ENCODE measurements at regions not wholly inside any gene's neighbourhood (a gene's known extent, or its start where the extent isn't known, plus 50 kb on each side); places are given as distances from the start of the nearest gene placed in this dataset.

DNA sequence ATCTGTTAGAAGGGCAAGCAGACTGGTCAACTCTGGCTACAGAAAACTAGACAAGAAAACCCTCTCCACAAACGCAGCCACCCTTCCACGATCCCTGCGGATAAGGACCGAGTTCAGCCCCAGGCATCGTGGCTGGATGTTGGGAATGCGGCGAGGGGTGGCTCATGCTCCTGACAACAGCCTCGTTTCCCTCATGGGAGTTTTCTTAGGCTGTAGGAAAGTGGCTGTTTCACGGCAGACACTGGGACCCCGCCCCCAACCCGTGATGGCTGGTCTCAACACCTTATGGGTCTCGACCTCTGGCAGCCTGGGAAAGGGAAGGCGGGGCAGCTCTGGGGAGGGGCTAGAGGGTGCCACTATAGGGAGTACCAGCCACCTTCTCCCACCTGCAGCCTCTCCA, 123.3 kb downstream of the RFLNA start:
- no peak overlapping the region for H3K4me3 Mint-ChIP-seq (ENCODE audit: low read depth, unreplicated experiment)
- no peaks in the 10 kb centered on the region for H3K9me3 Mint-ChIP-seq (ENCODE audit: low read depth, unreplicated experiment)
- no peaks in the 10 kb centered on the region for H3K27me3 Mint-ChIP-seq (ENCODE audit: unreplicated experiment)
- peaks cover 66% of the 10 kb centered on the region for H3K36me3 Mint-ChIP-seq (ENCODE audit: insufficient read depth, unreplicated experiment)
- CTCF ChIA-PET: interaction anchor here (0.6 kb wide), 1 partner anchor 9 kb away, joined by 3 read pairs; no protein-coding TSS in a partner anchor
- TF ChIP-seq, protein P1, sequence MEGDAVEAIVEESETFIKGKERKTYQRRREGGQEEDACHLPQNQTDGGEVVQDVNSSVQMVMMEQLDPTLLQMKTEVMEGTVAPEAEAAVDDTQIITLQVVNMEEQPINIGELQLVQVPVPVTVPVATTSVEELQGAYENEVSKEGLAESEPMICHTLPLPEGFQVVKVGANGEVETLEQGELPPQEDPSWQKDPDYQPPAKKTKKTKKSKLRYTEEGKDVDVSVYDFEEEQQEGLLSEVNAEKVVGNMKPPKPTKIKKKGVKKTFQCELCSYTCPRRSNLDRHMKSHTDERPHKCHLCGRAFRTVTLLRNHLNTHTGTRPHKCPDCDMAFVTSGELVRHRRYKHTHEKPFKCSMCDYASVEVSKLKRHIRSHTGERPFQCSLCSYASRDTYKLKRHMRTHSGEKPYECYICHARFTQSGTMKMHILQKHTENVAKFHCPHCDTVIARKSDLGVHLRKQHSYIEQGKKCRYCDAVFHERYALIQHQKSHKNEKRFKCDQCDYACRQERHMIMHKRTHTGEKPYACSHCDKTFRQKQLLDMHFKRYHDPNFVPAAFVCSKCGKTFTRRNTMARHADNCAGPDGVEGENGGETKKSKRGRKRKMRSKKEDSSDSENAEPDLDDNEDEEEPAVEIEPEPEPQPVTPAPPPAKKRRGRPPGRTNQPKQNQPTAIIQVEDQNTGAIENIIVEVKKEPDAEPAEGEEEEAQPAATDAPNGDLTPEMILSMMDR (IDR thresholded peaks at IDR 0.05; ENCODE audit: unreplicated experiment): no peak
- intact Hi-C loops (cut with micrococcal nuclease; ENCODE audit: unreplicated experiment): no loop called here
- DNase-seq: no peak
- BruUV-seq (replicated peaks): no TSS peak
- peaks cover 12% of the 10 kb centered on the region for H3K4me1 Mint-ChIP-seq (ENCODE audit: low read depth, unreplicated experiment)
- no peak overlapping the region for H3K27ac Mint-ChIP-seq (ENCODE audit: unreplicated experiment)

DNA sequence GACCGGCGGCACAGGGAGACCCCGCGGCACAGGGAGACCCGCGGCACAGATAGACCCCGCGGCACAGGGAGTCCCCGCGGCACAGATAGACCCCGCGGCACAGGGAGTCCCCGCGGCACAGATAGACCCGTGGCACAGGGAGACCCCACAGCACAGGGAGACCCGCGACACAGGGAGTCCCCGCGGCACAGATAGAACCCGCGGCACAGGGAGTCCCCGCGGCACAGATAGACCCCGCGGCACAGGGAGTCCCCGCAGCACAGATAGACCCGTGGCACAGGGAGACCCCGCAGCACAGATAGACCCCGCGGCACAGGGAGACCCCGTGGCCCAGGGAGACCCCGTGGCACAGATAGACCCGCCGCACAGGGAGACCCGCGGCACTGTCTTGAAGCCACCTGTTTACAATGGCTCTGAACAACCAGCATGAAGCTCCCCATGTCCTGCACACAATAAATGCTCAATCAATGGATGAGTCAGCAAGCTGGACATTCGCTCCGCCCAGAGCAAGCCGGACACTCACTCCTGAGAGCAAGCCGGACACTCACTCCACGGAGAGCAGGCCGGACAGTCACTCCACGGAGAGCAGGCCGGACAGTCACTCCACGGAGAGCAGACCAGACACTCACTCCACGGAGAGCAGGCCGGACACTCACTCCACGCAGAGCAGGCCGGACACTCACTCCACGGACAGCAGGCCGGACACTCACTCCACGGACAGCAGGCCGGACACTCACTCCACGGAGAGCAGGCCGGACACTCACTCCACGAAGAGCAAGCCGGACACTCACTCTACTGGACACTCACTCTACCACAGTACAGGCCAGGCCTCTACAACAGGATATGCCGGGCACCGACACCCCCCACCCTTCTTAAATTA, 121.9 kb downstream of the RFLNA start:
- no peak overlapping the region for H3K4me3 Mint-ChIP-seq (ENCODE audit: low read depth, unreplicated experiment)
- H3K27me3 Mint-ChIP-seq (ENCODE audit: unreplicated experiment): no peaks in the 10 kb centered on the region
- H3K36me3 Mint-ChIP-seq (ENCODE audit: insufficient read depth, unreplicated experiment): peaks cover 60% of the 10 kb centered on the region
- no peak overlapping the region for H3K27ac Mint-ChIP-seq (ENCODE audit: unreplicated experiment)
- no peaks in the 10 kb centered on the region for H3K4me1 Mint-ChIP-seq (ENCODE audit: low read depth, unreplicated experiment)
- intact Hi-C loops (cut with micrococcal nuclease; ENCODE audit: unreplicated experiment): no loop called here
- CTCF ChIA-PET: no interaction called here
- no TSS peak for BruUV-seq (replicated peaks)
- DNase-seq: no peak
- TF ChIP-seq, protein P1 (IDR thresholded peaks at IDR 0.05; ENCODE audit: unreplicated experiment): no peak
- no peaks in the 10 kb centered on the region for H3K9me3 Mint-ChIP-seq (ENCODE audit: low read depth, unreplicated experiment)

DNA sequence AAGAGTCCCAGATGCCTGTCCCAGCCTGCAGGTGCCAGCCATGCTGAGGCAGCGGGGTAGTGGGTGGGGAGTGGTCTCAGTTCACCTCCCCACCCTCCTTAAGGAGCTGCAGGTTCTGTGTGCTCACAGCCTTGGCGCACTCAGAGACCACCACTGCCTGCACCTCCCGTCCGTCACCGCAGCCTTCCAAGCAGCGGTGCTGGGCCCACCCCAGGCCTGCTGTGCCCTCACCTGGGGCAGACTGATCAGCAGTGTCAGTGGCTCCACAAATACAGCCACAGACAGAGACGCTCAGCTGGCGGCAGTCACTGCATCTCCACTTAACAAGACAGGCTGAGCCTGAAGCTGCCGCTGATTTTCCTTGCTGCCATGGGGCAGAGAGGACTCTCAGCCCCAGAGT, 120.2 kb downstream of the RFLNA start:
- Mint-ChIP-seq H3K27me3 (ENCODE audit: unreplicated experiment) (no peaks in the 10 kb centered on the region), H3K4me1 (ENCODE audit: low read depth, unreplicated experiment) (no peaks in the 10 kb centered on the region), H3K9me3 (ENCODE audit: low read depth, unreplicated experiment) (no peaks in the 10 kb centered on the region), H3K27ac (ENCODE audit: unreplicated experiment) (no peak overlapping the region), H3K36me3 (ENCODE audit: insufficient read depth, unreplicated experiment) (peaks cover 61% of the 10 kb centered on the region), H3K4me3 (ENCODE audit: low read depth, unreplicated experiment) (no peak overlapping the region)
- BruUV-seq (replicated peaks): no TSS peak
- no peak for DNase-seq
- CTCF ChIA-PET: no interaction called here
- intact Hi-C loops (cut with micrococcal nuclease; ENCODE audit: unreplicated experiment): no loop called here
- TF ChIP-seq, protein P1 (IDR thresholded peaks at IDR 0.05; ENCODE audit: unreplicated experiment): no peak

- no peaks in the 10 kb centered on the region for H3K4me1 Mint-ChIP-seq (ENCODE audit: low read depth, unreplicated experiment)
- no peak for DNase-seq
- no TSS peak for BruUV-seq (replicated peaks)
- H3K36me3 Mint-ChIP-seq (ENCODE audit: insufficient read depth, unreplicated experiment): peaks cover 61% of the 10 kb centered on the region
- H3K27me3 Mint-ChIP-seq (ENCODE audit: unreplicated experiment): no peaks in the 10 kb centered on the region
- intact Hi-C loops (cut with micrococcal nuclease; ENCODE audit: unreplicated experiment): no loop called here
- no peaks in the 10 kb centered on the region for H3K9me3 Mint-ChIP-seq (ENCODE audit: low read depth, unreplicated experiment)
- no peak overlapping the region for H3K4me3 Mint-ChIP-seq (ENCODE audit: low read depth, unreplicated experiment)
- CTCF ChIA-PET: no interaction called here
- H3K27ac Mint-ChIP-seq (ENCODE audit: unreplicated experiment): no peak overlapping the region
- TF ChIP-seq, protein P1 (IDR thresholded peaks at IDR 0.05; ENCODE audit: unreplicated experiment): no peak
These were observed 119.0 kb downstream of the RFLNA start for GRCh38 chr12:124413915-124414314.
